HG02610 (cell line): ENCODE measurements at regions not wholly inside any gene's neighbourhood (a gene's known extent, or its start where the extent isn't known, plus 50 kb on each side); places are given as distances from the start of the nearest gene placed in this dataset.
A peak's percentile ranks its signal among the peaks of the same experiment; 100 is the strongest.

Source experiments
- ATAC-seq: cut with Tn5 transposase; IDR thresholded peaks from one replicate; pipeline ENCODE4 v1.9.1; 2021; ENCODE audit warnings: mild to moderate bottlenecking, moderate library complexity; ENCODE audit not compliant: unreplicated experiment

DNA sequence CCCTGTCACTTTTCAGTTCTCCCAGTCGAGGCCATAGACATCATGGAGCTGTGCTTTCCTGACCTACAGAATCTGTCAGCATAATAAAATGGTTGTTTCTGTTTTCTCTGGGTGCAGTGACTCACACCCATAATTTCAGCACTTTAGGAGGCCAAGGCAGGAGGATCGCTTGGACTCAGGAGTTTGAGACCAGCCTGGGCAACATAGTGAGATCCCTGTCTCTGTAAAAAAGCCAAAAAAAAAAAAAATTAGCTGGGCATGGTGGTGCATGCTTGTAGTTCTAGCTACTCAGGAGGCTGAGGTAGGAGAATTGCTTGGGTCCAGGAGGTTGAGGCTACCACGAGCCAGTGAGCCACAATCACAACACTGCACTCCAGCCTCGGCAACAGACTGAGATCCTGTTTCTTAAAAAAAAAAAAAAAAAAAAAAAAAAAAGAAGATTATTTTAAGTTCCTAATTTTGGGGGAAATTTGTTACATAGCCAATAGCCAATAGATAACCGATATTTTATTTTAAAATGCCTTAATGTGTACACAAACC is 196.2 kb downstream of the ADSS2 start:
- no peak for ATAC-seq

DNA sequence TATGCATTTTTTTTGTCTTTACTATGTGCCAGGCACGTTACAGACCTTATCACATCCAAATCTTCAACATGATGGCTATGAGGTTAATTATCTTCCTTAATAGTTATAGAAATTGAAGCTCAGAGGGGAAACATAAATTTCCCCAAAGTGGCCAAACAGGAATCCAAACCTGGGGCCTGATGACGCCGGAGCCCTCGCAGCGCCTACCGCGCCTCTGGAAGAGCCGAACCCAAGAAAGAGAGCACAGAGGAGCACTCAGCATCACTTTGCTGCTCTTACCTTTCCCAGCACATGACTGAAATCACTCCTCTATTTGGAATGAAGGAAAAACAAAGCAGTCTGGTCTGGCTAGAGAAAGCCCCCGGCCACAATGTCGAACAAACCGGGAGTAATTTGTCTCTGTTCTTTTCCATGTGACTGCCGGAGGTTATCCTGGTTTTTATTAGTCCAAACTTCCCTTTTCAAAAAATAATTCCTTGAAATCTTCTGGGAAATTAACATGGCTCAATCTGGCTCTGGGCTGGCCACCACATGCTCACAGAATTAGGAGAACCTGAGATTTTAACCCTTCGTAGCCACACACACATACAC is 195.5 kb downstream of the ADSS2 start:
- no peak for ATAC-seq

DNA sequence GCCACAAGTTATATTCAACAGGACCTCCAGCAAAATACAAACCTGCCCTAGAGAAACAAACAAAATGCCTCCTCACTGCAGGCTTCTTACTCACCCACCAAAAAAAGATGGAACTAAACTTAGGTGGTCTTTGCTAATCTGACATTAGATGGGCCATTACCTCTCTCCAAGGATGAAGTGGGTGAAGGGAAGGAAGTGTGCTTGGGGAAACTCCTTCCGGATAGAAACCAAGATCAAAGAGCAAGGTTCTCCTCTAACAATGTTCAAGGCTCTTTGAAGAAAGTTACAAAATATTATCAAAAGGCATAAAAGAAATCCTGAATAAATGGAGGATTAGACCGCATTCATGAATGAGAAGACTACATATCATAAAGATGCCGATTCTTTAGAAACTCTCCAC is 187.5 kb downstream of the ADSS2 start:
- ATAC-seq = no peak

DNA sequence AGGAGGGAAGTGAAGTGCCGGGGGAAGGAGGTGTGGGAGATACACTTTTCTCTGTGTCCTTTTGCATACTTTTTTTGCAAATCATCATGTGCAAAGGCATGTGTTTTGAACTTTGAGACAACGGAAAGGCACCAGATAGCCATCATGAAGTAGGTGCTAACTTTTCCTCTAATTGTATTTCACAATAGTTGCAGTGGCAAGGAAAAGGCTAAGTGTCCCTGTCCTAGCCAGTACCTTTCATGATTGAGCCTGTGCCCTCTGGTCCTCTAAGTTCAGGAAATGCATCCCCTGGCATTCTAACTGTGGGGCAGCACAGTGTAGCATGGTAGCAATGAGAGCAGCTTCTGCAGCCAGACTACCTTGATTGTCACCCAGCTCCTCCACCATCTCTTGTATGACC is 186.2 kb downstream of the ADSS2 start:
- no peak for ATAC-seq

DNA sequence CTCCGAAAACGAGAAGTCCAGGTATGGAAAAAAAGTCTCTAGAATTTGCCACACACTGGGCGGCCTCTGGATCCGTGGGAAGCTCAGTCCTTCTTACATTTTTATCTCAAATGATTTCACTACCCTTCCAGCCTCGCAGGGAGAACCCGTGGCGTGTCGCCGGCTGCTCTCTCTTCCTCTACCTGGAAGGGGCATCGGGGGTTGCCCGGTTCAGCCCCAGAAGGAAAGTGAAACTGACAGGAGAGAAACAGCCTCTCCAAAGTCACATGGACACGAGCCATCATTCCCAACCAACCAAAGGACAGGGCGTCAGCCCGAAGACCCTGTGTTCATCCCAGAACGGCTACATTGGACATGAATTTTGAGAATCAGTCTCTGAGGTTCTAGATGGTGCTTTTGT is 182.5 kb downstream of the ADSS2 start:
- no peak for ATAC-seq

DNA sequence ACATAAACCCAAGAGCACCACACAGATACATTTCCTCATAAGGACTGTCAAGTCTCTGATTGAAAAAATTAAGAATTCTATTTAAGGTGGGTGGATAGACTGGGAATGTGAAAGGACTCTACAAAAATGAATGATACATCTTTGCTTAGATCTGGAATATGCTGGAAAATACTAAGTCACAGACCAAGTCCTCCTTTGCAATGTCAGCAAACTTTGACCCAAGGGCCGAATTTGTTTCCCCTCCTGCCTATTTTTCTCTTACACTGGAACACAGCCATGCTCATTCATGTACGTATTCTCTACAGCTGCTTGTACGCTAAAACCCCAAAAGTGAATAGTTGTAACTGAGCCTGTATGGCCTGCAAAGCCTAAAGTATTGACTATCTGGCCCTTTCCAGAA is 180.7 kb downstream of the ADSS2 start:
- no peak for ATAC-seq

DNA sequence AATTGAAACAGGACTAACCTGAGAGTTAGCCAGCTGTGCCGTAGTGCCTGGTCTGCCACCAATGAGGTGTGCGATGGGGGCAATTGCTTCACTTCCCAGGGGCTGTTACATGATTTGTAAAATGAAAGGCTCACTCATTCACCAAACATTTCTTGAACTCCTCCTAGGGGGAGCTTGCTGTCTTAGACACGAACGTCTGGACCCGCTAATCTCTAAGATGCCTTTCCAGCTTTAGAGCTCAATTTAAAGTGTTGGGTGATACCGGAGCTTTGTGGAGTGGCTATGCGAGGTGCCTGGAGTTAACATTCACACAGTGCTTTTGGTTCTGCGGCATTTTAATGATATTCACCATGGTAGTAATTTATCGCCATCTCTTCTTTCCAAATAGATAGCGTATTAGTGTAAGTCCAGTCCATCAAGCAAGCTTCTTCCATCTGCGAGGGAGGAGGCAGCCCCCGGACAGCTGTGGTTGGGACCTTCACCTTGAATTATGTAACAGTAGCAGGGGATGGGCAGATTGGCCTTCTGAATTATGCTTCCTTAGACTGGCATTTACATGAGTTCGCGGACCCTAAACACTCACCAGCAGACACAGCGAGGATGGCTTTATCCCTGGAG is 179.9 kb downstream of the ADSS2 start:
- no peak for ATAC-seq

DNA sequence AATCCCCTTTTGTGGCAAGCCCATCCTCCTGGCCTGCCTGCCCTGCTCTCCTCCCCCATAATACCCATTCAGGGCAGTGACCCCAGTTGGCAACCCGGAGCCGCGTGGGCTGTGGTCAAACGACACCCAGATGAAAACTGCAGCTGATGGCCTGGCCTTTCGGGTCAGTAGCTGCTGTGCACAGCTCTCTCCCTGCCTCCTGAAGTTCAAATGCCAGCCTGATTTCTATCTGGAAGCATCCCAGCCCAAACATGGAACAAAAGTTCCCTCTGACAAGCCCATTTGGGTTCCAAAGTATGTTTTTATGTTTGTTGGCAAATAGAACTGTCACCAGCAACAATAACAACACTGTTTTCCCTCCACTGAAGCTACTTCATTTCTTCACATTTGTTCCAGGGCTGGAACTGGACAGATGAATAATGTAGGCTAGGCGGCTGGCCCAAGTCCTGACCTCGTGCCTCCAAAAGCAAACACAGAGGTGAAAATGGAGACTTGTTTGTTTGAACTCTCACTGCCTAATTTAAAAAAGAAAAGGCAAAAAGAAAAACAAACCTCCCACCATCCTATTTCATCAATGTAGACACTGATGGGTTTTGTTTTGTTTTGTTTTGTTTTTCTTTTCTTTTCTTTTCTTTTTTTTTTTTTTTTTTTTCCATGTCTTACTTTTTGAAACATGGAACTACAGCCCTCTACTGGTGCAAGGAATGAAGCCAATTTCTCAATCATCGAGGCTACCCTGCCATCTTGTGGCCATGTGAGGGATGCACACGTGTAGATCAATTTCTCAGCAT is 179.0 kb downstream of the ADSS2 start:
- ATAC-seq = peak; percentile 77

DNA sequence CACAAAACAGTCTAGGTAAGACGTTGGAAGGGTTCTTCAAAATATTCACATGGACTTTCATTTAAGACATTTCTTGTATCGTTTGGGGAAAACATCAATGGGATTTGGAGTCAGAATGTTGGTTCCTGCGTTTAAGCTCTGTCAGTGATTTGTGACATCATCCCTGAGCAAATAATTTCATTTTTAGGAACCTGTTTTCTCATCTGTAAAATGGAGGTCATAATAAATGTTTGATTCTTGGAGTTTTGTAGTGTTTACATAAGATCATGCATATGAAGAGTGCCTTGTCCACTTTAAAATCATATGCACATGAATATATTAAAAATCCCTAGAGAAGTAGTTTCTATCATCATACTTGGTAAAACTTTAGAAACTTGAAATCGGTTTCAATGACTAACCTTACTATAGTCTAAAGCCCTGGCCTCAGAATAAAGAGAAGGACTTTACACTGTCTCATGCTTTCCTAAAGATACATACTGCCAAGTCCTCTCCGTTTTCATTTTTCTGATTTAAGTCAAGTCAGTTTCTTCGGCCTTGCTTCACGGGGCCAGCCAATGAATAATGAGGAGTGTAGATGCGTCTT is 178.4 kb downstream of the ADSS2 start:
- no peak for ATAC-seq

DNA sequence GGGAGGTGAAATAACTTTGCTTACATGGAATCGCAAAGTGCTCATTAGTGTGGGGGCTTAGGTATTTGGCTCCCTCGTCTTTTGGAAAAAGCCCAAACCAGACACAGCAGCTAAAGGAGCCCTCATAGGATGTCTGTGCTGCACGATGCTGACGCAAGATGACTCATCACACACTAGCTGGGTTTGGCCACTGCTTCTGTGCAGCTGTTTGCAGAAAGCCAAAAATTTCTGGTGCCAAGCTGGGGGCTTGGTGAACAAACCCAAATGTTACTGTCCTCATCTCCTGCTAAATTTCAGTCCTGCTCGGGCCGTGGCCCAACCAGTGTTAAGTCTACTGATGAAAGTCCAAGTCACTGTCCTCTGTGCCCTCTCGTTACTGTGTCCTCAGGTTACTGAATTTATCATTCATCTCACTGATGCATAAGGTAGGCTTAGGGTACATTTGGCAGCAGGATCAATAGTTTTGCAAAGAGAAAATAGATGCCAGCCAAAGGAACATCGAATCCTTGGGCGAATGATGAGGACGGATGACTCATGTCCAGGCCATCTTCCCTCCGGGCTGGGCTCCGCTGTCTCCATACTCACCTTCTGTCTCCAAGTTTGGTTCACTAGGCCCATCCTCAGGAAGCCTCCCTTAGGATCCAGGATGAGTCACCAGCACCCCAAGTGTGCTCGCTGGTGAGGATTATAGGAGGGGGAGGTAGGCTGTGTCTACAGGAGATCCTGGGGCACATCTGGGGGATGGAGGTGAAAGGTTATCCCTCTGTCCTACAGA is 177.7 kb downstream of the ADSS2 start:
- ATAC-seq = peak; percentile 46

DNA sequence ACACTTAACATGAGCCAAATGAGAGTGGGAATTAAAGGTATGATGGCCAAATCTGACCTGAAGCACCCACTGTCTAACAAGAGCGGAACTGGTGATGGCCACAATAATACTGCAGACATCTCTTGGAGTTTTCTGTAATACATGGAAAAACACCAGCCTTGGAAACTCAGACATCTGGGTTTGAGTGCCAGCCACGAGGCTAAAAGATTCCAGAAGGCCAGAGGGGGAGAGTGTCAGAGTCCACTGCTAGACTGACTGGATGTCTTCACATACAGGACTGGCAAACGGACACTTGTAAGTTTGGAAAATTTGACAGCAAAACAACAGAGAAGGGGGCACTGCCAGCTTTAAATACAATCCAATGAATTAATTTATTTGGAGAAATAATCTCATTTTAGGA is 175.1 kb downstream of the ADSS2 start:
- no peak for ATAC-seq

DNA sequence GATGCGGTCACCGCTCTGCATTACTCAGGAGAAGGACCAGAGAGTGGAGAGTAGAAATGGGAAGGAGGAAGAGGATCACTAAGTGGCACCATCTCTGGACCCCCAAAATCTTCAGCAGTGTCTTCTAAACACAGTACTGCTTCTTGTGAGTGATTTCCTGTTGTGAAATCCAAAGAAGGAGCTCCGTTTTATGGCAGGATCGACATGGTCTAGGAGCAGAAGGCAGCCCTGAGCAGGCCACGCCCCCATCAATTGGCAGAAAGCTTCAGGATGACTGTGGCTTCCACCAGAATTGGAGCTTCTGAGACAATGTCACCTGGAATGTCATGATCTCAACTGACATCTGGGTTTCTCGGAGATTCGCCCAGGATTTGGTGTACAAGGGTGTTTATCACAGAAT is 171.5 kb downstream of the ADSS2 start:
- ATAC-seq = no peak

DNA sequence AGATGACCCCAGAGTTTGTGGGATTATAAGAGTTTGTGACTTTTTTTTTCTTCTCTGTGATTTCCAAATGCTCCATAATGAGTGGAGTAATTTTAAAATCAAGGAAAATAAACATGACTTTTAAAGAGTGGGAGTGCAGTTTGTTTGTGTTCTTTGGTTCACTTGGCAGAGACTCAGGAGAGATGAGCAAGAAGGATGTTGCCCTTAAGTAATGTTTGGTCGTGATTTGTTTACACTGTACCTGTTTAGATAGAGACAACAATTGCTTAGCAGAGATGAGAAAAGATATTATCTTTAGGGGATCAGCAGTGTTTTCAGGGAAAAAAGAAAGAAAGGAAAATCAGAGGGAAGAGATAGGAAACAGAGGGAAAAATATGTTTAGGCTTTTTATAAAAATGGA is 170.8 kb downstream of the ADSS2 start:
- no peak for ATAC-seq

DNA sequence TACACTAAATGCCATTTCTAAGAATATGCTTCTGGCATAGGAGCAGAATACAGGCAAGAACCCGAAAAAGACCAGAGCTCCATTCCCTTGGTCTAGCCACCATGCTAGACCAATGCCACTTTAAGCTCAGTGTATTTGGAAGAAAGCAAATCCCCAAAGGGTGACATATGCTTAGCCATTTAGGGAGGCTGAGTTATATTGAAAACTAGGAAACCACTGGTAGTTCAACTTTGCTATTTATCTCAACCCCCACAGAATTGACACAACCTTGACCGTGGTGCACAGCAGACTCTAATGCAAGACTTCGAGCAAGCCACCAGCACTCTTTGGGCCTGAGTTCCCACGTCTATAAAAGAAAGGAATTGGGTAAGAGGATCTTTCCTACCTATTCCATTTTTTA is 167.9 kb downstream of the ADSS2 start:
- peak; percentile 65 for ATAC-seq

DNA sequence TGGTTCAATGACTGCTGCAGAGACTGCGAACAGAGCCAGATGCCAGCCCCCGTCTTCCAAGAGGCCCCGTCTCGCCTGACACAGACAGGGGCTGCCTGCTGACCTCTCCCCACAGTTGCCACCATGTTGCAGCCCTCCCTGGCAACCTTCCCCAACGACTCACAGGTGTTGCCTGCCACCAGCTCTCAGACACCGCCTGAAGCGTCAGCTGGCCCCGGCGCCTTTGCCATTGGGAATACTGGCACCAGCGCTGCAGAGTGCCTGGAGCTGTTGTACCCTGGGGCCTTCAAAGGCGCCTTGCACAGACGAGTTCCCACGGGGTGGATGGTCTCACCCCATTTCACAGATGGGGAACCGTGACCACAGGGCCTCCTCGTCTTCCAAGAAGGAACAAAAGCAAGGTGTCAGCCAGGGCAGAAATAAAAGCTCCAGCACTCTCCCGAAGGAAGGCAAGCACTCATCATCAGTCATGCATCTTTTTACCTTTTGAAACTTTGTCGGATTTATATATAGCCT is 167.0 kb downstream of the ADSS2 start:
- ATAC-seq = no peak

DNA sequence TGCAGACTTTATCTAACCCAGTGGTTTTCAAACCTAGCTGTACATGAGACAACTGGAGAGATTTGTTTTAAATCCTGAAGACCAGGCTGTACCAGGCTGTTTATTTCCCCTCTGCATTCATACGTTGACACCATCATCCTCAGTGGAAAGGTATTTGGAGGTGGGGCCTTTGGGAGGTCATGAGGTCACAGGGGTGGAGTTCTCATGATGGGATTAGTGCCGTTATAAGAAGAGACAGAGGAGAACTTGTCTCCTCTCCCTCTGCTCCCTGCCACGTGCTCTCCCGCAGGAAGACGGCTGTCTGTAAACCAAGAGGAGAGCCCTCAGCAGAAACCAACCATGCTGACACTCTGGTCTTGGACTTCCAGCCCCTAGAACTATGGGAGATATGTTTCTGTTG is 165.4 kb downstream of the ADSS2 start:
- no peak for ATAC-seq

DNA sequence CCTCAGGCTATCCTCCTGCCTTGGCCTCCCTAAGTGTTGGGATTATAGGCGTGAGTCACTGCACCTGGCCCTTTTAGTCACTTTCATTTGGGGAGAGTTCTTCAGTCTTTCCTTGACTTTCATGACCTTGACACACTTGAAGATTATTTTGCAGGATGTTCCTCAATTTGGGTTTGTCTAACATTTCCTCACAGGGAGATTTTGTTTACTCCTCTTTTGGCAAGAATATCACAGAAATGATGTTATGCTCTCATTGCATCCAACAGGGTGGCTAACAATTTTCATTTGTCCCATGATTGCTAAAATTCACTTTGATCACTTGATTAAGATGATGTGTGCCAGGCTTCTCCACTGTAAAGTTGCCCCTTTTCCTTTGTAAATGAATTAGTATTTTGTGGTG is 164.0 kb downstream of the ADSS2 start:
- no peak for ATAC-seq

DNA sequence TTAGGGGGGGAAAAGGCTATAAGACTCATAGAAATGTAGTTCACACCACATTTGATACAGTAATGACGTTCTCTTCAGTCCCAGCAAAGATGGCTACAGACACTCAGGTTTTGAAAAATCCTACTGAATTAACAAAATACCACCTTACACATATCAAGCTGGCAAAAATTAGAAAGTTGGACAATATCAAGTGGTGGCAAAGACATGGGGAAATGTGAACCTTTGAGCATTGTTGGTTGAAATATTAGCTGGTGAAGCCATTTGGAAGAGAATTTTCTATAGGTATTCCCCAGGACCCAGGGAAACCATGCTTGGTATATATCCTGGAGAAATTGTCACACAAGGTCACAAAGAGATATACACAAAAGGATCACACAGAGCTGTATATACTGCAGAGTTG is 163.0 kb downstream of the ADSS2 start:
- no peak for ATAC-seq

DNA sequence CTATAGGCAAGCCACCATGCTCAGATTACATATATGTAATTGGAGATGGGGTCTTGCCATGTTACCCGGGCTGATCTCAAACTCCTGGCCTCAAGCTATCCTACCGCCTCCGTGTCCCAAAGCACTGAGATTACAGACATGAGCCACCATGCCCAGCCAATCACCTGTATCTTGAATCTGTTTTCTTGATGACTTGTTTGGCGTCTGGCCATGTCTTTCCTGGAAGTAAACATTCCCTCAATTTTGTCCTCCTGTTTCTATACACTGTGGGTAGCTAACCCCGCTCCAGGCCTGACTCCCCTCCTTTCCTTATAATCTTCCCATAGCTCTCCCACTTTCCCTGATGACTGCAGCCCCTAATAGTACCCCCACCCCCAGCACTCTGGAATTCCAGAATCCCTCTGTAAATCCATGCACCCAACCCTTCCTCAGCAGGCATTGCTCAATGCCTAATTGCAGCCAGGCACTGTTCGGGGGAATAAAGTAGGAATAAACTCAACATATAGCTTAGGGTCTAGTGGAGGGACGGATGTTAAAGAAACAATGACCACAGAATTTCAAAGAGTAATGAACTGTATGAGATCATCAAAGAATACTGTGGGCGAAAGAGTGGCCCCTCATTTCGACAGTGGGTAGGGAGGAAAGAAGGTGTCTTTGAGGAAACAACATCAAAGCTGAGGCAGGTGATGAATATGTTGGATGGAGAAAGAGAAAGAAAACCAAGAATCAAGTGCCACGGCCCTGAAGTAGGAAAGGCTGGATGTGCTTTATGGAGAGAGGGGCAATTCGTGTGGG is 161.5 kb downstream of the ADSS2 start:
- no peak for ATAC-seq
